HPDE6-E6E7 (cell line): ENCODE measurements at regions not wholly inside any gene's neighbourhood (a gene's known extent, or its start where the extent isn't known, plus 50 kb on each side); places are given as distances from the start of the nearest gene placed in this dataset.

Experiments used
- DNase-seq: peaks from one replicate; pipeline ENCODE4 v3.0.0; 2011; ENCODE audit warnings: missing footprints; ENCODE audit errors: extremely low spot score

GRCh38 chr4:42330002-42330592 lies 67.2 kb upstream of the SHISA3 start:
- no peak for DNase-seq

GRCh38 chr4:42331040-42331439 lies 66.2 kb upstream of the SHISA3 start:
- no peak for DNase-seq

- DNase-seq: no peak
These were observed 65.3 kb upstream of the SHISA3 start for GRCh38 chr4:42331914-42332368.

- no peak for DNase-seq
These were observed 57.3 kb upstream of the SHISA3 start for GRCh38 chr4:42339935-42340406.

GRCh38 chr4:42341518-42342026 lies 55.7 kb upstream of the SHISA3 start:
- DNase-seq: no peak

GRCh38 chr4:42342459-42342858 lies 54.8 kb upstream of the SHISA3 start:
- DNase-seq: no peak

- DNase-seq: no peak
These were observed 53.0 kb upstream of the SHISA3 start for GRCh38 chr4:42344309-42344708.

GRCh38 chr4:42344749-42345148 lies 52.5 kb upstream of the SHISA3 start:
- DNase-seq: no peak

- DNase-seq: no peak
These were observed 51.2 kb upstream of the SHISA3 start for GRCh38 chr4:42345962-42346544.

- no peak for DNase-seq
These were observed 50.2 kb upstream of the SHISA3 start for GRCh38 chr4:42347076-42347475.
